H1 (cell line): ENCODE measurements at regions not wholly inside any gene's neighbourhood (a gene's known extent, or its start where the extent isn't known, plus 50 kb on each side); places are given as distances from the start of the nearest gene placed in this dataset.

Experiments used
- ASH2L ChIP-seq: fragments of 200-600, 300-600 bp; sonication (generic); IDR thresholded peaks from one replicate; pipeline ENCODE4 v1.7.1; 2017; ENCODE audit warnings: low read length
- CTCF ChIP-seq, 3 experiments: IDR thresholded peaks; 1 replicate in 2 of 3; 2 replicates in 1 of 3; pipeline versions ENCODE4 v1.5.1 to v1.6.1; 2011; ENCODE audit warnings: low read length in 3 of 3, mild to moderate bottlenecking in 3 of 3, inconsistent platforms in 2 of 3, low read depth in 1 of 3, moderate library complexity in 1 of 3; ENCODE audit not compliant: insufficient read depth in 1 of 3; ENCODE audit errors: control extremely low read depth in 1 of 3
- E2F6 ChIP-seq: IDR thresholded peaks from 2 replicates; pipeline ENCODE4 v1.6.1; 2012; ENCODE audit warnings: inconsistent platforms
- GABPA ChIP-seq: IDR thresholded peaks from 2 replicates; pipeline ENCODE4 v1.6.1; 2011; ENCODE audit warnings: mild to moderate bottlenecking, low read length, moderate library complexity, borderline replicate concordance; ENCODE audit not compliant: insufficient read depth
- KDM1A ChIP-seq: fragments of 200-600, 300-600 bp; sonication (generic); IDR thresholded peaks from 2 replicates; pipeline ENCODE4 v1.7.1; 2016; ENCODE audit warnings: mild to moderate bottlenecking, low read length, borderline replicate concordance
- KDM5A ChIP-seq: fragments of 200-600 bp; IDR thresholded peaks from 2 replicates; pipeline ENCODE4 v1.7.1; 2012; ENCODE audit warnings: mild to moderate bottlenecking, low read length, inconsistent platforms, mixed read lengths
- POU5F1 ChIP-seq: IDR thresholded peaks from 2 replicates; pipeline ENCODE4 v1.6.1; 2011; ENCODE audit warnings: low read depth, mild to moderate bottlenecking, low read length, moderate library complexity
- RAD21 ChIP-seq, 2 experiments: IDR thresholded peaks in 1 of 2; conservative IDR thresholded peaks in 1 of 2; 2 replicates each; pipeline ENCODE4 v1.6.1; 2011; ENCODE audit warnings: low read depth in 2 of 2, low read length in 2 of 2, improper control_type of control experiment in 1 of 2, inconsistent platforms in 1 of 2, mild to moderate bottlenecking in 1 of 2, moderate library complexity in 1 of 2
- RBBP5 ChIP-seq: IDR thresholded peaks from 2 replicates; pipeline ENCODE4 v1.7.1; 2012; ENCODE audit warnings: low read depth, mild to moderate bottlenecking, inconsistent platforms, low read length, moderate library complexity, borderline replicate concordance
- RXRA ChIP-seq: IDR thresholded peaks from 2 replicates; pipeline ENCODE4 v1.6.1; 2011; ENCODE audit warnings: low read depth, mild to moderate bottlenecking, low read length, moderate library complexity; ENCODE audit not compliant: insufficient read depth

GRCh38 chr22:44429941-44430587 lies 68.0 kb downstream of the RTL6 start (continued):
- TF ChIP-seq RXRA (no peak), GABPA (no peak), KDM5A (no peak), RAD21 (IDR thresholded peaks at IDR 0.05 in 1 of 2, conservative IDR thresholded peaks at IDR 0.05 in 1 of 2; ENCODE audit: low read depth in 2 of 2, low read length in 2 of 2) (no peak), E2F6 (no peak), CTCF (IDR thresholded peaks at IDR 0.05; ENCODE audit: control extremely low read depth in 1 of 3, insufficient read depth in 1 of 3, low read depth in 1 of 3, low read length in 3 of 3) (no peak), ASH2L (no peak), KDM1A (no peak), POU5F1 (no peak), RBBP5 (no peak)
